Stimulated activated CD8-positive, alpha-beta memory T cell treated with anti-CD3 and anti-CD28 coated beads, Interleukin-7, amount 100 ng/mL, for 4 hours (primary cell): ENCODE measurements at regions not wholly inside any gene's neighbourhood (a gene's known extent, or its start where the extent isn't known, plus 50 kb on each side); places are given as distances from the start of the nearest gene placed in this dataset.
"Not testable (repeated sequence)": the region's sequence is repeated elsewhere in the genome, so short reads cannot be mapped to it uniquely, and the experiment has no call there.

Experiments
- DNase-seq, 2 donors: peaks; one replicate each; pipeline ENCODE4 v3.0.0-alpha.2; 2020; ENCODE audit warnings: low read depth in 2 of 2

DNA sequence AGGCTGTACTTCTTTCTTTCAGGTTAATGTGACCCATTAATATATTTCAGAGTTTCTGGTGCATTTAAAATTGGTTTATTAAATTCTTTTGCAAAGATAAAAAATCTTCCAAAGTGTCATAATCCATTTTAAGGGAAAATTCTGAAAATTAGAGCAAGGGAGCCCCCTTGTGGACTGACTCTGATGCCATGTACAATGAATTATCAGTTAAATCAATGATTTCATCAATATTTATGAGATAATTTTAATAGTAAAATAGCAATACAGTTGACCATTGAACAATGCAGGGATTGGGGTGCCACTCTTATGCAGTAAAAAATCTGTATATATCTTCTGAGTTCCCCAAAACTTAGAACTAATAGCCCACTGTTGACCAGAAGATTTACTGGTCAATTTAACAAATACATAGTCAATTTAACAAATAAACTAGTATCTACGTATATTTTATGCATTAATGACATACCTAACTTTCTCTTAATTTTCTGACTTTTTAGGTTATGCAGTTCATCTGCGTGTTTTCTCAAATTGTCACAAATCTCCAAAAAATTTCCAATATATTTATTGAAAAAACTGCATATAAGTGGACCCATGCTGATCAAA lies 479.1 kb upstream of the MIR17HG start:
- no peak for DNase-seq

DNA sequence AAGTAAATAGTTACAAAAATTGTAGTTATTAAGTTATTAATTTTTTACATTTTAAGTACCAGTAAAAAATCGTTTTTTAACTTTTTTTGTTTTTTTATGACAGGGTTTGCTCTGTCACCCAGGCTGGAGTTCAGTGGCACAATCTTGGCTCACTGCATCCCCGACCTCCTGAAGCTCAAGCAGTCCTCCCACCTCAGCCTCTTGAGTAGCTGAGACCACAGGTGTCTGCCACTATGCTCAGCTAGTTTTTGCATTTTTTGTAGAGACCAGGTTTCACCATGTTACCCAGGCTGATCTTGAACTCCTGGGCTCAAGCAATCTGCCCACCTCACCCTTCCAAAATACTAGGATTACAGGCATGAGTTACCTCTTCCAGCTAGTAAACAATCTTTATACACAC lies 477.9 kb upstream of the MIR17HG start:
- no peak for DNase-seq

DNA sequence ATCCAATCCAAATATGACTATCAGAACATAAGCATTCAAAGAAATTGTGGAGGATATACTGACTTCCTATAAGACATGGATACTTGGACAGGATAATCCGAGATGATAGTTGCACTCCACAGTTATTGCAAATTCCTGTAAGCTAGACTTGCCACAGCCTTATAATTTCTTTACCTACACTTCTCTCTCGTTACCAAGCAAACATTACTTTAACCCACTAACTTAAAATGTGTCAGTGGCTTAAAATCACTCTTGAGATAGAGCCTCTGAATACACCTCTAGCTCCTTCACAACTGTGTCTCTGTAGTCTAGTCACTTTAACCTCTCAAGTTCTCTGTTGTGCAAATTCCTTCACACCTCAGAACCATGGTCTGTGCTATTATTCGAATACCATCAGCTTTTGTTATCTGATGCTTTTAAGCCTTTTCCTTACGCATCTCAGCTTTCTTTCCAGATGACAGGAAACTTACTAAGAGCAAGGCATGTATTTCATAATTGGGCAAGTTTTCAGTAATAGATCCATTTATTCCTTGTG lies 474.9 kb upstream of the MIR17HG start:
- no peak for DNase-seq

- no peak for DNase-seq
Observed at GRCh38 chr13:90880790-90881189, 466.7 kb upstream of the MIR17HG start.

- DNase-seq: no peak
Observed at GRCh38 chr13:90882551-90882950, 464.9 kb upstream of the MIR17HG start.

GRCh38 chr13:90883592-90883991 lies 463.9 kb upstream of the MIR17HG start:
- no peak for DNase-seq

GRCh38 chr13:90884066-90884465 lies 463.4 kb upstream of the MIR17HG start:
- DNase-seq: no peak

- no peak for DNase-seq
Observed at GRCh38 chr13:90889906-90890834, 457.3 kb upstream of the MIR17HG start.

GRCh38 chr13:90891329-90891728 lies 456.2 kb upstream of the MIR17HG start:
- DNase-seq: no peak

DNA sequence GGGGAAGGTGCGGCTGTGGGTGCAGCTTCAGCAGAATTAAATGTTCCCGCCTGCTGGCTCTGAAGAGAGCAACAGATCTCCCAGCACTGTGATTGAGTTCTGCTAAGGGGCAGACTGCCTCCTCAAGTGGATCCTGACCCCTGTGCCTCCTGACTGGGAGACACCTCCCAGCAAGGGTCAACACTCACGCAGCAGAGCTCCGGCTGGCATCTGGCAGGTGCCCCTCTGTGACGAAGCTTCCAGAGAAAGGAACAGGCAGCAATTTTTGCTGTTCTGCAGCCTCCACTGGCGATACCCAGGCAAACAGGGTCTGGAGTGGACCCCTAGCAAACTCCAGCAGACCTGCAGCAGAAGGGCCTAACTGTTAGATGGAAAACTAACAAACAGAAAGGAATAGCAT lies 454.3 kb upstream of the MIR17HG start:
- not testable (repeated sequence) for DNase-seq

DNA sequence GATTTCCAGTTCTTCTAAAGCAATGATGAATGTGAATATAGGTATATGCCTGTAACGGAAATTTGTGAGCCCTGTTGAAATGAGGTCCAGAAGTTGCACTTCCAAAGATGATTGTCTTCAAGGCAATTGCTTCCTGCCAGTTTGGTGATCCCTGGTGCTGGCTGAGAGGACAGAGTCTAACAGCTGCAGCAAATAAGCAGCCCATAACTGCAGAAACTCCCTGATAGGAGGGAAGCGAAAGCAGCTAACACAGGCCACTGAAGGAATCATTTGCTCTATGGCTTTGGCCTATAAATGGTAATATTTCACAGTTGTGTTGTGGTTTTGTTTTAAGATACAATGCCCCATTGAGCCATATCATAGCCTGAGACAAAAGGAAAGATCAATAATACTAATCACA lies 451.5 kb upstream of the MIR17HG start:
- DNase-seq: no peak

DNA sequence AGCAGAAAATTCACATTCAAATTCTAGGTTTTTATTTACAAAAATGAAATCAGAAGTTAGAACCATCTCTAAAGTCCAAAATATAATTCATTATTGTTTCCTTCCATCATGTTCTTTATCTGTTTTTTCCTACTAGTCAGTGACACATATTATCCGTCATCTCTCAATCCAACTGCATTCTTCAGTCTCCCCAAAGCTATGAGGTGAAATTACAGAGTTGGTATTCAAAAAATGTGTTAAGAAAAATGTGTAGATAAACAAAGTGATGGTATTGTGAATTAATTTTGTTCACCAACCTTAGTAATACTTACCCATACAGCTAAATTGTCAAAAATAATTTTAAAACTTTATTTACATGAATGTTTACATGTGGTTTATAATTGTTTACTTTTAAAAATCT lies 448.7 kb upstream of the MIR17HG start:
- DNase-seq: no peak

GRCh38 chr13:90899416-90899815 lies 448.1 kb upstream of the MIR17HG start:
- DNase-seq: no peak

DNA sequence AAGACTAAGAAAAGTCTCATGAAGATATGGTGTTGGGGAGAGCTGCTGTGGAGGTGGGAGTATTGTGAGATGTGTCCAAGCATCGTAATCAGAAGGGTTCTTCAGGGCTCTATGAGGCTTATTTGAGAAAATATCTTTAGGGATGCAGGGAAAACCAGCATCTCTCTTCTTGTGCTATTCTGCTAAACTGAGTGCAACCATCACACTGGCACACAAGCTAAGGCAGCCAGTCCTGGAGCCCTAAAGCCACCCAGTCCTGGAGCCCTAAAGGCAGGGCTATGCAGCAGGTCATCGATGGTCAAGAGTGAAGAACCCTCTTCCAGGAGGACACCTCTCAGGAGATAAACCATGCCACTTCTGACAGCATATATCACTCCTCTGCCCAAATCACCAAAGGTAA lies 445.2 kb upstream of the MIR17HG start:
- DNase-seq: no peak

GRCh38 chr13:90906554-90906953 lies 440.9 kb upstream of the MIR17HG start:
- DNase-seq: no peak

- no peak for DNase-seq
Observed at GRCh38 chr13:90908792-90909191, 438.7 kb upstream of the MIR17HG start.

DNA sequence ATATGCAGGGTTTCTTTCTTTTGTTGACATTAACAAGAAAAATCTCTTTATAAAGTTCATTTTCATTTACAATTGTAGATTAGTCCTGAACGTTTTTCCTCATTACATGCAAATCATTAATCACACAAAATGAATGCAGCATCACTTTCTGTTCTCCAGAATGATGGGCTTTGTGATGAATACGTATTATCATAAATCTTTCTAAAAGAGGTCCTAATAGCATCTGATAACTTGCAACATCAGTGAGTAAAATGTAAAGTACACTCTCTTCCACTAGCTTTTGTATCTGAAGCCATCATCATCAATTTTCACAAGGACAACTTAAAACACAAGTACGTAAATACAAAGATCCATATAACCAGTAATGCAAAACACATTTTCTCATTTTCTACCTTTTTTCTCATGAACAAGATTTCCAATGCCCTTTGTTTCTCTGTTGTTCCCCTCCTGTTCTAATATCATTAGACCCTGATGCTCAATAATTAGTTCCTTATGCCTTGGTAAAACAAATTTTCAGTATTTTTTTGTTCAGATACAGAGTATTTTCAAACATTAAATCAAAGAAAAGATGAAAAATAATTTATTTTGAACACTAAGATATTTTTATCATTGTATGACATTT lies 437.4 kb upstream of the MIR17HG start:
- DNase-seq: no peak

- no peak for DNase-seq
Observed at GRCh38 chr13:90912247-90912646, 435.2 kb upstream of the MIR17HG start.

GRCh38 chr13:90918536-90918935 lies 429.0 kb upstream of the MIR17HG start:
- no peak for DNase-seq

- DNase-seq: no peak
Observed at GRCh38 chr13:90919153-90919552, 428.3 kb upstream of the MIR17HG start.

GRCh38 chr13:90926459-90926858 lies 421.0 kb upstream of the MIR17HG start:
- no peak for DNase-seq

- DNase-seq: no peak
Observed at GRCh38 chr13:90928109-90928508, 419.4 kb upstream of the MIR17HG start.
